ENCODE measurements at regions not wholly inside any gene's neighbourhood (a gene's known extent, or its start where the extent isn't known, plus 50 kb on each side); places are given as distances from the start of the nearest gene placed in this dataset.

- POLR2A ChIA-PET, result no interaction called here
- peaks cover 7% of the 10 kb centered on the region for H3K4me1 Mint-ChIP-seq
These were observed 243.7 kb upstream of the SLC24A2 start for GRCh38 chr9:20032413-20033006.

GRCh38 chr9:20031836-20032235 is 243.0 kb upstream of the SLC24A2 start:
- ChIA-PET POLR2A (no interaction called here), CTCF (no interaction called here)
- TF ChIP-seq, protein P1, sequence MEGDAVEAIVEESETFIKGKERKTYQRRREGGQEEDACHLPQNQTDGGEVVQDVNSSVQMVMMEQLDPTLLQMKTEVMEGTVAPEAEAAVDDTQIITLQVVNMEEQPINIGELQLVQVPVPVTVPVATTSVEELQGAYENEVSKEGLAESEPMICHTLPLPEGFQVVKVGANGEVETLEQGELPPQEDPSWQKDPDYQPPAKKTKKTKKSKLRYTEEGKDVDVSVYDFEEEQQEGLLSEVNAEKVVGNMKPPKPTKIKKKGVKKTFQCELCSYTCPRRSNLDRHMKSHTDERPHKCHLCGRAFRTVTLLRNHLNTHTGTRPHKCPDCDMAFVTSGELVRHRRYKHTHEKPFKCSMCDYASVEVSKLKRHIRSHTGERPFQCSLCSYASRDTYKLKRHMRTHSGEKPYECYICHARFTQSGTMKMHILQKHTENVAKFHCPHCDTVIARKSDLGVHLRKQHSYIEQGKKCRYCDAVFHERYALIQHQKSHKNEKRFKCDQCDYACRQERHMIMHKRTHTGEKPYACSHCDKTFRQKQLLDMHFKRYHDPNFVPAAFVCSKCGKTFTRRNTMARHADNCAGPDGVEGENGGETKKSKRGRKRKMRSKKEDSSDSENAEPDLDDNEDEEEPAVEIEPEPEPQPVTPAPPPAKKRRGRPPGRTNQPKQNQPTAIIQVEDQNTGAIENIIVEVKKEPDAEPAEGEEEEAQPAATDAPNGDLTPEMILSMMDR (IDR thresholded peaks at IDR 0.05), result no peak
- TF ChIP-seq EZH2 (IDR thresholded peaks at IDR 0.05; ENCODE audit: borderline replicate concordance, insufficient read depth, low read depth, low read length, poor library complexity, severe bottlenecking), result no peak
- Histone ChIP-seq H3K4me3 (ENCODE audit: control extremely low read depth in 1 of 5, extremely low read depth in 1 of 5, insufficient read depth in 1 of 5, low read depth in 2 of 5, low read length in 4 of 5) (no peak overlapping the region), H3K27ac (ENCODE audit: low read length in 2 of 2) (no peak overlapping the region), H3K79me2 (ENCODE audit: control insufficient read depth, insufficient read depth, low read length) (no peaks in the 10 kb centered on the region), H3K9me3 (ENCODE audit: control extremely low read depth in 1 of 3, control insufficient read depth in 2 of 3, insufficient read depth in 1 of 3, low read length in 2 of 3) (no peaks in the 10 kb centered on the region), H4K20me1 (ENCODE audit: control insufficient read depth, insufficient read depth, low read length, poor library complexity, severe bottlenecking) (no peaks in the 10 kb centered on the region), H3K36me3 (replicated peaks in 1 of 2; ENCODE audit: control extremely low read depth in 1 of 2, control insufficient read depth in 1 of 2, extremely low read depth in 1 of 2, insufficient read depth in 2 of 2, low read length in 1 of 2) (no peaks in the 10 kb centered on the region), H2AFZ (ENCODE audit: insufficient read depth, low read depth, low read length, poor library complexity, severe bottlenecking) (no peak overlapping the region), H3K9ac (ENCODE audit: low read length) (no peak overlapping the region), H3K4me2 (replicated peaks; ENCODE audit: low read depth, low read length, poor library complexity, severe bottlenecking) (no peak overlapping the region), H3K4me1 (ENCODE audit: control insufficient read depth in 2 of 2, insufficient read depth in 2 of 2, low read length in 2 of 2) (peaks cover 0 to 8% of the 10 kb centered on the region in 2 donors), H3K27me3 (replicated peaks in 1 of 4; ENCODE audit: control extremely low read depth in 1 of 4, control insufficient read depth in 3 of 4, insufficient read depth in 4 of 4, low read length in 3 of 4) (no peaks in the 10 kb centered on the region)
- no peak for ATAC-seq (ENCODE audit: low read depth)
- no peaks in the 10 kb centered on the region for H3K9me3 Mint-ChIP-seq (ENCODE audit: insufficient read depth)
- H3K4me1 Mint-ChIP-seq, result peaks cover 7% of the 10 kb centered on the region
- 80% methylated on average over 3 of the region's 6 CpGs for WGBS (ENCODE audit: insufficient coverage)
- DNase-seq, result no peak
- H3K4me3 Mint-ChIP-seq, result no peak overlapping the region
- intact Hi-C loops (cut with micrococcal nuclease), result no loop called here
- no peaks in the 10 kb centered on the region for H3K27me3 Mint-ChIP-seq
- no peak overlapping the region for H3K27ac Mint-ChIP-seq

More at GRCh38 chr9:20032413-20033006, 243.7 kb upstream of the SLC24A2 start:
- no peaks in the 10 kb centered on the region for H3K27me3 ChIP-seq (replicated peaks in 1 of 4; ENCODE audit: control extremely low read depth in 1 of 4, control insufficient read depth in 3 of 4, insufficient read depth in 4 of 4, low read length in 3 of 4)
- no peaks in the 10 kb centered on the region for H3K36me3 ChIP-seq (replicated peaks in 1 of 2; ENCODE audit: control extremely low read depth in 1 of 2, control insufficient read depth in 1 of 2, extremely low read depth in 1 of 2, insufficient read depth in 2 of 2, low read length in 1 of 2)
- DNase-seq, result no peak
- H3K4me1 ChIP-seq (ENCODE audit: control insufficient read depth in 2 of 2, insufficient read depth in 2 of 2, low read length in 2 of 2), result peaks cover 0 to 8% of the 10 kb centered on the region in 2 donors
- no peak for TF ChIP-seq EZH2 (IDR thresholded peaks at IDR 0.05; ENCODE audit: borderline replicate concordance, insufficient read depth, low read depth, low read length, poor library complexity, severe bottlenecking)
- TF ChIP-seq, protein P1 (IDR thresholded peaks at IDR 0.05), result no peak
- CTCF ChIA-PET, result no interaction called here
- ATAC-seq (ENCODE audit: low read depth), result no peak
- no peak overlapping the region for H3K27ac Mint-ChIP-seq
- H3K4me3 ChIP-seq (ENCODE audit: control extremely low read depth in 1 of 5, extremely low read depth in 1 of 5, insufficient read depth in 1 of 5, low read depth in 2 of 5, low read length in 4 of 5), result no peak overlapping the region
- no peaks in the 10 kb centered on the region for H3K9me3 ChIP-seq (ENCODE audit: control extremely low read depth in 1 of 3, control insufficient read depth in 2 of 3, insufficient read depth in 1 of 3, low read length in 2 of 3)
- no peaks in the 10 kb centered on the region for H3K79me2 ChIP-seq (ENCODE audit: control insufficient read depth, insufficient read depth, low read length)
- H3K4me2 ChIP-seq (replicated peaks; ENCODE audit: low read depth, low read length, poor library complexity, severe bottlenecking), result no peak overlapping the region
- H3K27ac ChIP-seq (ENCODE audit: low read length in 2 of 2), result no peak overlapping the region
- no peak overlapping the region for H2AFZ ChIP-seq (ENCODE audit: insufficient read depth, low read depth, low read length, poor library complexity, severe bottlenecking)
- 96% methylated on average over 3 of the region's 8 CpGs for WGBS (ENCODE audit: insufficient coverage)
- intact Hi-C loops (cut with micrococcal nuclease), result no loop called here
- H3K9ac ChIP-seq (ENCODE audit: low read length), result no peak overlapping the region
- no peaks in the 10 kb centered on the region for H3K9me3 Mint-ChIP-seq (ENCODE audit: insufficient read depth)
- H4K20me1 ChIP-seq (ENCODE audit: control insufficient read depth, insufficient read depth, low read length, poor library complexity, severe bottlenecking), result no peaks in the 10 kb centered on the region
- H3K27me3 Mint-ChIP-seq, result no peaks in the 10 kb centered on the region
- no peak overlapping the region for H3K4me3 Mint-ChIP-seq

Measured in B cell (primary cell).